H1 (cell line): ENCODE measurements at regions not wholly inside any gene's neighbourhood (a gene's known extent, or its start where the extent isn't known, plus 50 kb on each side); places are given as distances from the start of the nearest gene placed in this dataset.

ENCODE experiments used
- TF ChIP-seq, protein P1 (sequence below): fragments of 300-600 bp; sonication (generic); IDR thresholded peaks from 2 replicates; pipeline ENCODE4 v1.7.1; 2012; ENCODE audit warnings: low read length, moderate library complexity, mild to moderate bottlenecking, inconsistent platforms; ENCODE audit not compliant: insufficient replicate concordance

DNA sequence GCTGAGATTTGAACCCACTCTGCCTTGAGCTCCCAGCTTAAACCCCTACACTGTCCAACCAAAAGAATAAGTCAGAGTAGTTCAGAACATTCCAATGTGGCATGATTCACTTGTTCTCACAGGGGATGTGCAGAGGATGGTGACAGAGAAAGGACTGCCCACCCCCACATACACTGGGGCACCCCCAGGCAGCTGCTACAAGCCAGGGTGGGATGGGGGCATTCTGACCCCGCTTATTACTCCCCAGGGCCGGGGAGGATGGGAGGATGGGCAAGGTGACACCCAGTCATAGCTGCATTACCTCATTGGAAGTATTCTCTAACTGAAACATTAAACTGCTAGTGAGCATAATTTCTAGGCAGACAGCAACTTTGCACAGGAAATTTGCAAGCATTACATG, 126.0 kb upstream of the PRR20G start (continued):
- TF ChIP-seq, protein P1, sequence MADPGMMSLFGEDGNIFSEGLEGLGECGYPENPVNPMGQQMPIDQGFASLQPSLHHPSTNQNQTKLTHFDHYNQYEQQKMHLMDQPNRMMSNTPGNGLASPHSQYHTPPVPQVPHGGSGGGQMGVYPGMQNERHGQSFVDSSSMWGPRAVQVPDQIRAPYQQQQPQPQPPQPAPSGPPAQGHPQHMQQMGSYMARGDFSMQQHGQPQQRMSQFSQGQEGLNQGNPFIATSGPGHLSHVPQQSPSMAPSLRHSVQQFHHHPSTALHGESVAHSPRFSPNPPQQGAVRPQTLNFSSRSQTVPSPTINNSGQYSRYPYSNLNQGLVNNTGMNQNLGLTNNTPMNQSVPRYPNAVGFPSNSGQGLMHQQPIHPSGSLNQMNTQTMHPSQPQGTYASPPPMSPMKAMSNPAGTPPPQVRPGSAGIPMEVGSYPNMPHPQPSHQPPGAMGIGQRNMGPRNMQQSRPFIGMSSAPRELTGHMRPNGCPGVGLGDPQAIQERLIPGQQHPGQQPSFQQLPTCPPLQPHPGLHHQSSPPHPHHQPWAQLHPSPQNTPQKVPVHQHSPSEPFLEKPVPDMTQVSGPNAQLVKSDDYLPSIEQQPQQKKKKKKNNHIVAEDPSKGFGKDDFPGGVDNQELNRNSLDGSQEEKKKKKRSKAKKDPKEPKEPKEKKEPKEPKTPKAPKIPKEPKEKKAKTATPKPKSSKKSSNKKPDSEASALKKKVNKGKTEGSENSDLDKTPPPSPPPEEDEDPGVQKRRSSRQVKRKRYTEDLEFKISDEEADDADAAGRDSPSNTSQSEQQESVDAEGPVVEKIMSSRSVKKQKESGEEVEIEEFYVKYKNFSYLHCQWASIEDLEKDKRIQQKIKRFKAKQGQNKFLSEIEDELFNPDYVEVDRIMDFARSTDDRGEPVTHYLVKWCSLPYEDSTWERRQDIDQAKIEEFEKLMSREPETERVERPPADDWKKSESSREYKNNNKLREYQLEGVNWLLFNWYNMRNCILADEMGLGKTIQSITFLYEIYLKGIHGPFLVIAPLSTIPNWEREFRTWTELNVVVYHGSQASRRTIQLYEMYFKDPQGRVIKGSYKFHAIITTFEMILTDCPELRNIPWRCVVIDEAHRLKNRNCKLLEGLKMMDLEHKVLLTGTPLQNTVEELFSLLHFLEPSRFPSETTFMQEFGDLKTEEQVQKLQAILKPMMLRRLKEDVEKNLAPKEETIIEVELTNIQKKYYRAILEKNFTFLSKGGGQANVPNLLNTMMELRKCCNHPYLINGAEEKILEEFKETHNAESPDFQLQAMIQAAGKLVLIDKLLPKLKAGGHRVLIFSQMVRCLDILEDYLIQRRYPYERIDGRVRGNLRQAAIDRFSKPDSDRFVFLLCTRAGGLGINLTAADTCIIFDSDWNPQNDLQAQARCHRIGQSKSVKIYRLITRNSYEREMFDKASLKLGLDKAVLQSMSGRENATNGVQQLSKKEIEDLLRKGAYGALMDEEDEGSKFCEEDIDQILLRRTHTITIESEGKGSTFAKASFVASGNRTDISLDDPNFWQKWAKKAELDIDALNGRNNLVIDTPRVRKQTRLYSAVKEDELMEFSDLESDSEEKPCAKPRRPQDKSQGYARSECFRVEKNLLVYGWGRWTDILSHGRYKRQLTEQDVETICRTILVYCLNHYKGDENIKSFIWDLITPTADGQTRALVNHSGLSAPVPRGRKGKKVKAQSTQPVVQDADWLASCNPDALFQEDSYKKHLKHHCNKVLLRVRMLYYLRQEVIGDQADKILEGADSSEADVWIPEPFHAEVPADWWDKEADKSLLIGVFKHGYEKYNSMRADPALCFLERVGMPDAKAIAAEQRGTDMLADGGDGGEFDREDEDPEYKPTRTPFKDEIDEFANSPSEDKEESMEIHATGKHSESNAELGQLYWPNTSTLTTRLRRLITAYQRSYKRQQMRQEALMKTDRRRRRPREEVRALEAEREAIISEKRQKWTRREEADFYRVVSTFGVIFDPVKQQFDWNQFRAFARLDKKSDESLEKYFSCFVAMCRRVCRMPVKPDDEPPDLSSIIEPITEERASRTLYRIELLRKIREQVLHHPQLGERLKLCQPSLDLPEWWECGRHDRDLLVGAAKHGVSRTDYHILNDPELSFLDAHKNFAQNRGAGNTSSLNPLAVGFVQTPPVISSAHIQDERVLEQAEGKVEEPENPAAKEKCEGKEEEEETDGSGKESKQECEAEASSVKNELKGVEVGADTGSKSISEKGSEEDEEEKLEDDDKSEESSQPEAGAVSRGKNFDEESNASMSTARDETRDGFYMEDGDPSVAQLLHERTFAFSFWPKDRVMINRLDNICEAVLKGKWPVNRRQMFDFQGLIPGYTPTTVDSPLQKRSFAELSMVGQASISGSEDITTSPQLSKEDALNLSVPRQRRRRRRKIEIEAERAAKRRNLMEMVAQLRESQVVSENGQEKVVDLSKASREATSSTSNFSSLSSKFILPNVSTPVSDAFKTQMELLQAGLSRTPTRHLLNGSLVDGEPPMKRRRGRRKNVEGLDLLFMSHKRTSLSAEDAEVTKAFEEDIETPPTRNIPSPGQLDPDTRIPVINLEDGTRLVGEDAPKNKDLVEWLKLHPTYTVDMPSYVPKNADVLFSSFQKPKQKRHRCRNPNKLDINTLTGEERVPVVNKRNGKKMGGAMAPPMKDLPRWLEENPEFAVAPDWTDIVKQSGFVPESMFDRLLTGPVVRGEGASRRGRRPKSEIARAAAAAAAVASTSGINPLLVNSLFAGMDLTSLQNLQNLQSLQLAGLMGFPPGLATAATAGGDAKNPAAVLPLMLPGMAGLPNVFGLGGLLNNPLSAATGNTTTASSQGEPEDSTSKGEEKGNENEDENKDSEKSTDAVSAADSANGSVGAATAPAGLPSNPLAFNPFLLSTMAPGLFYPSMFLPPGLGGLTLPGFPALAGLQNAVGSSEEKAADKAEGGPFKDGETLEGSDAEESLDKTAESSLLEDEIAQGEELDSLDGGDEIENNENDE: no peak
